A673 (cell line): ENCODE measurements at regions not wholly inside any gene's neighbourhood (a gene's known extent, or its start where the extent isn't known, plus 50 kb on each side); places are given as distances from the start of the nearest gene placed in this dataset.

Experiments used
- EZH2 ChIP-seq: fragments of 200-600 bp; sonication (generic); IDR thresholded peaks from 2 replicates; pipeline ENCODE4 v1.6.1; 2017; ENCODE audit warnings: borderline replicate concordance, low read depth, mild to moderate bottlenecking, mixed read lengths, antibody characterized with exemption, low read length; ENCODE audit not compliant: poor library complexity, severe bottlenecking
- TF ChIP-seq, protein P1 (sequence below): fragments of 300-800, 200-600 bp; sonication (generic); conservative IDR thresholded peaks from 2 replicates; pipeline ENCODE4 v1.5.1; 2017; ENCODE audit warnings: low read depth, mild to moderate bottlenecking, antibody characterized with exemption, low read length, moderate library complexity, mixed read lengths

DNA sequence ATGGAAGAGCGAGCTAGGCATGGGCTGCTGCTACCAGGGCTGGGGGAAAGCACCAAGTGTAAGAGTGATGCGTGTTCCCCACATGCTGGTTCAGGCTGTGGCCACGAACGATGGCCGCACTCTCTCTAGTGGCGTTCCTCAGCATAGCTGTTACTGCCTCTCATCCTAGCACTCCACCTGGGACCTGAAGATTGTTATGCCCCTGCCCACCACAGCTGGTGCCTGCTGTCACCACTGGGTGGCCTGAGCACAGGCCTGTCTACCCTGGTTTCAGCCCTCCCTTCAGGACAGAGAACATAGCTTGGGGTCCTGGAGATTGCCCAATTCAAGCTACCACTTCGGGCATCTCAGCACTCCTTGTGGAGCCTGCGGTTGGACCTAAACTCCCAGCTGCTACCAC lies 80.1 kb upstream of the PDC start:
- TF ChIP-seq, protein P1, sequence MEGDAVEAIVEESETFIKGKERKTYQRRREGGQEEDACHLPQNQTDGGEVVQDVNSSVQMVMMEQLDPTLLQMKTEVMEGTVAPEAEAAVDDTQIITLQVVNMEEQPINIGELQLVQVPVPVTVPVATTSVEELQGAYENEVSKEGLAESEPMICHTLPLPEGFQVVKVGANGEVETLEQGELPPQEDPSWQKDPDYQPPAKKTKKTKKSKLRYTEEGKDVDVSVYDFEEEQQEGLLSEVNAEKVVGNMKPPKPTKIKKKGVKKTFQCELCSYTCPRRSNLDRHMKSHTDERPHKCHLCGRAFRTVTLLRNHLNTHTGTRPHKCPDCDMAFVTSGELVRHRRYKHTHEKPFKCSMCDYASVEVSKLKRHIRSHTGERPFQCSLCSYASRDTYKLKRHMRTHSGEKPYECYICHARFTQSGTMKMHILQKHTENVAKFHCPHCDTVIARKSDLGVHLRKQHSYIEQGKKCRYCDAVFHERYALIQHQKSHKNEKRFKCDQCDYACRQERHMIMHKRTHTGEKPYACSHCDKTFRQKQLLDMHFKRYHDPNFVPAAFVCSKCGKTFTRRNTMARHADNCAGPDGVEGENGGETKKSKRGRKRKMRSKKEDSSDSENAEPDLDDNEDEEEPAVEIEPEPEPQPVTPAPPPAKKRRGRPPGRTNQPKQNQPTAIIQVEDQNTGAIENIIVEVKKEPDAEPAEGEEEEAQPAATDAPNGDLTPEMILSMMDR: no peak
- no peak for TF ChIP-seq EZH2
